A673 (cell line): ENCODE measurements at regions not wholly inside any gene's neighbourhood (a gene's known extent, or its start where the extent isn't known, plus 50 kb on each side); places are given as distances from the start of the nearest gene placed in this dataset.

Experiments used
- BruUV-seq: library from RNA; stranded (reverse); fragments of 400-500 nt; replicated peaks from 2 replicates; lab custom pipeline; 2021; lab: Mats Ljungman, UMichigan
- CTCF ChIA-PET: fragments of 300-600 bp; sonication (Branson Sonifier 250); formaldehyde crosslinking; loops from one replicate; lab custom pipeline; 2022; ENCODE audit warnings: antibody characterized with exemption; lab: Charles Lee
- POLR2A ChIA-PET: fragments of 300-600 bp; sonication (Branson Sonifier 250); formaldehyde crosslinking; loops from one replicate; lab custom pipeline; 2022; ENCODE audit warnings: antibody characterized with exemption; ENCODE audit not compliant: low non-redundant PET; lab: Charles Lee
- DNase-seq: peaks from one replicate; pipeline ENCODE4 v3.0.0-alpha.2; 2015; ENCODE audit warnings: low spot score
- H3K27ac ChIP-seq: fragments of 200-600 bp; sonication (generic); 2 replicates; pipeline ENCODE4 v1.5.1; 2016; ENCODE audit warnings: mixed run types, low read depth, mild to moderate bottlenecking, mixed read lengths, antibody characterized with exemption, low read length; ENCODE audit not compliant: poor library complexity, severe bottlenecking
- H3K27me3 ChIP-seq: fragments of 200-600 bp; sonication (generic); replicated peaks from 2 replicates; pipeline ENCODE4 v1.6.1; 2017; ENCODE audit warnings: mixed run types, low read depth, mild to moderate bottlenecking, mixed read lengths, antibody characterized with exemption, low read length; ENCODE audit not compliant: insufficient read depth, poor library complexity
- H3K36me3 ChIP-seq: fragments of 200-600 bp; sonication (generic); 2 replicates; pipeline ENCODE4 v1.6.1; 2016; ENCODE audit warnings: mixed run types, mild to moderate bottlenecking, mixed read lengths, antibody characterized with exemption, low read length; ENCODE audit not compliant: insufficient read depth, poor library complexity, severe bottlenecking
- H3K4me1 ChIP-seq: fragments of 200-600 bp; sonication (generic); 2 replicates; pipeline ENCODE4 v1.6.1; 2017; ENCODE audit warnings: mixed run types, mild to moderate bottlenecking, mixed read lengths, antibody characterized with exemption, low read length; ENCODE audit not compliant: insufficient read depth, poor library complexity, severe bottlenecking
- H3K4me3 ChIP-seq: fragments of 200-600 bp; sonication (generic); 2 replicates; pipeline ENCODE4 v1.5.1; 2016; ENCODE audit warnings: low read depth, mixed run types, mild to moderate bottlenecking, mixed read lengths, low read length; ENCODE audit not compliant: poor library complexity, severe bottlenecking
- H3K9me3 ChIP-seq: fragments of 200-600 bp; sonication (generic); 2 replicates; pipeline ENCODE4 v1.6.1; 2016; ENCODE audit warnings: mixed run types, low read depth, mild to moderate bottlenecking, mixed read lengths, antibody characterized with exemption, low read length; ENCODE audit not compliant: poor library complexity, severe bottlenecking
- CTCF ChIP-seq: fragments of 300-800, 200-600 bp; sonication (generic); conservative IDR thresholded peaks from 2 replicates; pipeline ENCODE4 v1.5.1; 2017; ENCODE audit warnings: low read depth, mild to moderate bottlenecking, antibody characterized with exemption, low read length, moderate library complexity, mixed read lengths
- EZH2 ChIP-seq: fragments of 200-600 bp; sonication (generic); IDR thresholded peaks from 2 replicates; pipeline ENCODE4 v1.6.1; 2017; ENCODE audit warnings: borderline replicate concordance, low read depth, mild to moderate bottlenecking, mixed read lengths, antibody characterized with exemption, low read length; ENCODE audit not compliant: poor library complexity, severe bottlenecking
- intact Hi-C: fragments of 100-400 bp; cut with micrococcal nuclease; formaldehyde crosslinking; loops from one replicate; pipeline ENCODE4 v1.10.0; 2022; ENCODE audit not compliant: unreplicated experiment

- H3K27me3 ChIP-seq, result no peaks in the 10 kb centered on the region
- no peaks in the 10 kb centered on the region for H3K9me3 ChIP-seq
- POLR2A ChIA-PET, result no interaction called here
- intact Hi-C loops, result loop anchor here (10.0 kb wide), 1 partner anchor 60 kb away; no protein-coding TSS in a partner anchor
- H3K27ac ChIP-seq, result no peak overlapping the region
- H3K36me3 ChIP-seq, result no peaks in the 10 kb centered on the region
- BruUV-seq, result no TSS peak
- H3K4me3 ChIP-seq, result no peak overlapping the region
- CTCF ChIA-PET, result no interaction called here
- H3K4me1 ChIP-seq, result no peaks in the 10 kb centered on the region
- no peak for TF ChIP-seq CTCF
- TF ChIP-seq EZH2, result no peak
- no peak for DNase-seq
These were observed 244.9 kb downstream of the C12orf50 start for GRCh38 chr12:87784350-87784749.

- H3K27me3 ChIP-seq, result no peaks in the 10 kb centered on the region
- no peak overlapping the region for H3K4me3 ChIP-seq
- ChIA-PET CTCF (no interaction called here), POLR2A (no interaction called here)
- intact Hi-C loops, result loop anchor here (10.0 kb wide), 1 partner anchor 59 kb away; no protein-coding TSS in a partner anchor
- BruUV-seq, result no TSS peak
- H3K4me1 ChIP-seq, result no peaks in the 10 kb centered on the region
- no peak for TF ChIP-seq CTCF
- TF ChIP-seq EZH2, result no peak
- H3K36me3 ChIP-seq, result no peaks in the 10 kb centered on the region
- no peak for DNase-seq
- no peaks in the 10 kb centered on the region for H3K9me3 ChIP-seq
- no peak overlapping the region for H3K27ac ChIP-seq
These were observed 245.7 kb downstream of the C12orf50 start for GRCh38 chr12:87783467-87783866.

GRCh38 chr12:87782838-87783237, 246.4 kb downstream of the C12orf50 start:
- H3K4me3 ChIP-seq, result no peak overlapping the region
- H3K4me1 ChIP-seq, result no peaks in the 10 kb centered on the region
- H3K36me3 ChIP-seq, result no peaks in the 10 kb centered on the region
- TF ChIP-seq EZH2 (no peak), CTCF (no peak)
- intact Hi-C loops, result loop anchor here (10.0 kb wide), 1 partner anchor 58 kb away; no protein-coding TSS in a partner anchor
- no peak for DNase-seq
- no peak overlapping the region for H3K27ac ChIP-seq
- no TSS peak for BruUV-seq
- H3K9me3 ChIP-seq, result no peaks in the 10 kb centered on the region
- H3K27me3 ChIP-seq, result no peaks in the 10 kb centered on the region
- ChIA-PET CTCF (no interaction called here), POLR2A (no interaction called here)
